Smooth muscle cell (in vitro differentiated cells): ENCODE measurements at regions not wholly inside any gene's neighbourhood (a gene's known extent, or its start where the extent isn't known, plus 50 kb on each side); places are given as distances from the start of the nearest gene placed in this dataset.

Experiments
- DNase-seq: peaks from one replicate; lab custom pipeline; 2025; ENCODE audit not compliant: unreplicated experiment; lab: John Stamatoyannopoulos, UW
- H2AFZ ChIP-seq: fragments of 200-600 bp; sonication (generic); 2 replicates; pipeline ENCODE4 v1.6.0; 2016; ENCODE audit warnings: antibody characterized with exemption, low read depth, mild to moderate bottlenecking
- H3F3A ChIP-seq: fragments of 200-600 bp; sonication (generic); 2 replicates; pipeline ENCODE4 v1.6.0; 2017; ENCODE audit warnings: antibody characterized with exemption, low read depth
- H3K27ac ChIP-seq: fragments of 200-600 bp; sonication (generic); 2 replicates; pipeline ENCODE4 v1.5.1; 2016; ENCODE audit warnings: low read depth, mild to moderate bottlenecking
- H3K27me3 ChIP-seq: fragments of 200-600 bp; sonication (generic); 2 replicates; pipeline ENCODE4 v1.6.1; 2016; ENCODE audit warnings: low read depth, mild to moderate bottlenecking
- H3K36me3 ChIP-seq: fragments of 200-600 bp; sonication (generic); 2 replicates; pipeline ENCODE4 v1.5.1; 2016; ENCODE audit warnings: low read depth
- H3K4me1 ChIP-seq: fragments of 200-600 bp; sonication (generic); 2 replicates; pipeline ENCODE4 v1.5.1; 2016; ENCODE audit warnings: low read depth
- H3K4me2 ChIP-seq: fragments of 200-600 bp; sonication (generic); 2 replicates; pipeline ENCODE4 v1.6.0; 2016; ENCODE audit warnings: mild to moderate bottlenecking
- H3K4me3 ChIP-seq: fragments of 200-600 bp; sonication (generic); 2 replicates; pipeline ENCODE4 v1.5.1; 2016; ENCODE audit warnings: mild to moderate bottlenecking
- H3K79me2 ChIP-seq: fragments of 200-600 bp; sonication (generic); 2 replicates; pipeline ENCODE4 v1.6.0; 2016; ENCODE audit warnings: low read depth, mild to moderate bottlenecking
- H3K9ac ChIP-seq: fragments of 200-600 bp; sonication (generic); 2 replicates; pipeline ENCODE4 v1.6.0; 2016; ENCODE audit warnings: low read depth
- H3K9me3 ChIP-seq: fragments of 200-600 bp; sonication (generic); replicated peaks from 2 replicates; pipeline ENCODE4 v1.5.1; 2016; ENCODE audit warnings: low read depth
- H4K20me1 ChIP-seq: fragments of 200-600 bp; sonication (generic); 2 replicates; pipeline ENCODE4 v1.6.0; 2016; ENCODE audit warnings: low read depth
- CTCF ChIP-seq: fragments of 200-600 bp; sonication (generic); IDR thresholded peaks from 2 replicates; pipeline ENCODE4 v1.5.1; 2017; ENCODE audit warnings: borderline replicate concordance, mild to moderate bottlenecking, antibody characterized with exemption; ENCODE audit not compliant: insufficient read depth, poor library complexity, severe bottlenecking
- WGBS: methylation state at CpG from one replicate; pipeline ENCODE4 v1.1.7; 2016; ENCODE audit warnings: low lambda C conversion rate; 5-methylcytosine and 5-hydroxymethylcytosine counted together

GRCh38 chr4:66544281-66544680, 874.0 kb upstream of the EPHA5 start:
- no peak overlapping the region for H2AFZ ChIP-seq
- no peaks in the 10 kb centered on the region for H3K4me1 ChIP-seq
- H3K36me3 ChIP-seq = no peaks in the 10 kb centered on the region
- H3K9me3 ChIP-seq = no peaks in the 10 kb centered on the region
- 87% methylated on average over 2 of the region's 2 CpGs for WGBS
- no peak overlapping the region for H3K4me3 ChIP-seq
- H3K4me2 ChIP-seq = no peak overlapping the region
- H3K9ac ChIP-seq = no peak overlapping the region
- no peaks in the 10 kb centered on the region for H3K27me3 ChIP-seq
- no peaks in the 10 kb centered on the region for H3K79me2 ChIP-seq
- no peaks in the 10 kb centered on the region for H4K20me1 ChIP-seq
- H3K27ac ChIP-seq = no peak overlapping the region
- no peak for DNase-seq
- no peaks in the 10 kb centered on the region for H3F3A ChIP-seq
- TF ChIP-seq CTCF = no peak

GRCh38 chr4:66539745-66540144, 869.5 kb upstream of the EPHA5 start:
- Histone ChIP-seq H4K20me1 (no peaks in the 10 kb centered on the region), H3K27me3 (no peaks in the 10 kb centered on the region), H3F3A (no peaks in the 10 kb centered on the region), H3K4me2 (no peak overlapping the region), H3K36me3 (no peaks in the 10 kb centered on the region), H3K4me1 (no peaks in the 10 kb centered on the region), H3K9ac (no peak overlapping the region), H3K9me3 (no peaks in the 10 kb centered on the region), H3K27ac (no peak overlapping the region), H3K79me2 (no peaks in the 10 kb centered on the region), H3K4me3 (no peak overlapping the region), H2AFZ (no peak overlapping the region)
- TF ChIP-seq CTCF = no peak
- WGBS = 89% methylated on average over 4 of the region's 4 CpGs
- DNase-seq = no peak

- 88% methylated on average over 3 of the region's 3 CpGs for WGBS
- H3K4me2 ChIP-seq = no peak overlapping the region
- no peaks in the 10 kb centered on the region for H3K9me3 ChIP-seq
- no peaks in the 10 kb centered on the region for H3K4me1 ChIP-seq
- no peaks in the 10 kb centered on the region for H3K27me3 ChIP-seq
- TF ChIP-seq CTCF = no peak
- no peaks in the 10 kb centered on the region for H3K79me2 ChIP-seq
- no peak for DNase-seq
- H3K9ac ChIP-seq = no peak overlapping the region
- H3F3A ChIP-seq = no peaks in the 10 kb centered on the region
- no peak overlapping the region for H3K4me3 ChIP-seq
- H3K27ac ChIP-seq = no peak overlapping the region
- H4K20me1 ChIP-seq = no peaks in the 10 kb centered on the region
- H2AFZ ChIP-seq = no peak overlapping the region
- H3K36me3 ChIP-seq = no peaks in the 10 kb centered on the region
Observed at GRCh38 chr4:66524781-66525180, 854.5 kb upstream of the EPHA5 start.

GRCh38 chr4:66522244-66522643, 852.0 kb upstream of the EPHA5 start:
- no peaks in the 10 kb centered on the region for H4K20me1 ChIP-seq
- H3K9me3 ChIP-seq = no peaks in the 10 kb centered on the region
- no peak overlapping the region for H3K27ac ChIP-seq
- no peak for TF ChIP-seq CTCF
- H3K4me3 ChIP-seq = no peak overlapping the region
- H2AFZ ChIP-seq = no peak overlapping the region
- H3K36me3 ChIP-seq = no peaks in the 10 kb centered on the region
- H3K4me2 ChIP-seq = no peak overlapping the region
- no peaks in the 10 kb centered on the region for H3F3A ChIP-seq
- no peaks in the 10 kb centered on the region for H3K4me1 ChIP-seq
- DNase-seq = no peak
- H3K27me3 ChIP-seq = no peaks in the 10 kb centered on the region
- no peaks in the 10 kb centered on the region for H3K79me2 ChIP-seq
- no peak overlapping the region for H3K9ac ChIP-seq
